ENCODE measurements at regions not wholly inside any gene's neighbourhood (a gene's known extent, or its start where the extent isn't known, plus 50 kb on each side); places are given as distances from the start of the nearest gene placed in this dataset.
"Not testable (repeated sequence)": the region's sequence is repeated elsewhere in the genome, so short reads cannot be mapped to it uniquely, and the experiment has no call there.

- DNase-seq (ENCODE audit: extremely low read depth, low read depth, low spot score), result no peak
Measured at GRCh38 chr1:187498028-187498427, 669.3 kb downstream of the PLA2G4A start.

- DNase-seq (ENCODE audit: extremely low read depth, low read depth, low spot score), result no peak
Measured at GRCh38 chr1:187504779-187505178, 676.0 kb downstream of the PLA2G4A start.

- DNase-seq (ENCODE audit: extremely low read depth, low read depth, low spot score), result no peak
Measured at GRCh38 chr1:187509091-187509490, 680.3 kb downstream of the PLA2G4A start.

- DNase-seq (ENCODE audit: extremely low read depth, low read depth, low spot score), result no peak
Measured at GRCh38 chr1:187513190-187513589, 684.4 kb downstream of the PLA2G4A start.

- no peak for DNase-seq (ENCODE audit: extremely low read depth, low read depth, low spot score)
Measured at GRCh38 chr1:187514110-187514509, 685.4 kb downstream of the PLA2G4A start.

- DNase-seq (ENCODE audit: extremely low read depth, low read depth, low spot score), result no peak
Measured at GRCh38 chr1:187516874-187517273, 688.1 kb downstream of the PLA2G4A start.

- no peak for DNase-seq (ENCODE audit: extremely low read depth, low read depth, low spot score)
Measured at GRCh38 chr1:187517546-187517945, 688.8 kb downstream of the PLA2G4A start.

GRCh38 chr1:187527346-187527745, 698.6 kb downstream of the PLA2G4A start:
- DNase-seq (ENCODE audit: extremely low read depth, low read depth, low spot score), result no peak

- DNase-seq (ENCODE audit: extremely low read depth, low read depth, low spot score), result no peak
Measured at GRCh38 chr1:187537936-187538335, 709.2 kb downstream of the PLA2G4A start.

GRCh38 chr1:187549540-187549939, 720.8 kb downstream of the PLA2G4A start:
- no peak for DNase-seq (ENCODE audit: extremely low read depth, low read depth, low spot score)

GRCh38 chr1:187551061-187551460, 722.3 kb downstream of the PLA2G4A start:
- DNase-seq (ENCODE audit: extremely low read depth, low read depth, low spot score), result no peak

GRCh38 chr1:187563191-187563590, 734.4 kb downstream of the PLA2G4A start:
- DNase-seq (ENCODE audit: extremely low read depth, low read depth, low spot score), result no peak

GRCh38 chr1:187566354-187566753, 737.6 kb downstream of the PLA2G4A start:
- no peak for DNase-seq (ENCODE audit: extremely low read depth, low read depth, low spot score)

- no peak for DNase-seq (ENCODE audit: extremely low read depth, low read depth, low spot score)
Measured at GRCh38 chr1:187568067-187568466, 739.3 kb downstream of the PLA2G4A start.

GRCh38 chr1:187570166-187570565, 741.4 kb downstream of the PLA2G4A start:
- DNase-seq (ENCODE audit: extremely low read depth, low read depth, low spot score), result no peak

GRCh38 chr1:187577610-187578009, 748.9 kb downstream of the PLA2G4A start:
- no peak for DNase-seq (ENCODE audit: extremely low read depth, low read depth, low spot score)

- no peak for DNase-seq (ENCODE audit: extremely low read depth, low read depth, low spot score)
Measured at GRCh38 chr1:187588917-187589316, 760.2 kb downstream of the PLA2G4A start.

GRCh38 chr1:187605736-187606135, 777.0 kb downstream of the PLA2G4A start:
- no peak for DNase-seq (ENCODE audit: extremely low read depth, low read depth, low spot score)

GRCh38 chr1:187615853-187616735, 787.3 kb downstream of the PLA2G4A start:
- DNase-seq (ENCODE audit: extremely low read depth, low read depth, low spot score), result not testable (repeated sequence)

- DNase-seq (ENCODE audit: extremely low read depth, low read depth, low spot score), result not testable (repeated sequence)
Measured at GRCh38 chr1:187616830-187617229, 788.1 kb downstream of the PLA2G4A start.

GRCh38 chr1:187617776-187618175, 789.0 kb downstream of the PLA2G4A start:
- no peak for DNase-seq (ENCODE audit: extremely low read depth, low read depth, low spot score)

- DNase-seq (ENCODE audit: extremely low read depth, low read depth, low spot score), result no peak
Measured at GRCh38 chr1:187619175-187619574, 790.4 kb downstream of the PLA2G4A start.

- DNase-seq (ENCODE audit: extremely low read depth, low read depth, low spot score), result no peak
Measured at GRCh38 chr1:187621951-187622350, 793.2 kb downstream of the PLA2G4A start.
